Right lobe of liver (tissue), 6 donors: ENCODE measurements at regions not wholly inside any gene's neighbourhood (a gene's known extent, or its start where the extent isn't known, plus 50 kb on each side); places are given as distances from the start of the nearest gene placed in this dataset.
A peak's percentile ranks its signal among the peaks of the same experiment; 100 is the strongest.

Experiments
- ATAC-seq, 4 donors: fragments of 200-7000 bp; cut with Tn5 transposase; one replicate each; pipeline ENCODE4 v1.9.1; 2020; ENCODE audit warnings: mild to moderate bottlenecking in 4 of 4, moderate library complexity in 4 of 4
- DNase-seq, 3 donors: peaks; one replicate each; pipeline ENCODE4 v3.0.0-alpha.2; 2020
- H3K27ac ChIP-seq, 3 donors: fragments of 200-600 bp; one replicate each; pipeline ENCODE4 v1.8.0; 2022
- H3K27me3 ChIP-seq, 2 donors: fragments of 200-600 bp; one replicate each; pipeline ENCODE4 v1.8.0; 2022
- H3K36me3 ChIP-seq, 4 donors: fragments of 200-600 bp; sonication (generic) in 1 of 4; one replicate each; pipeline versions ENCODE4 v1.5.1 to v1.8.0; 2017 to 2022; ENCODE audit warnings: control low read depth in 1 of 4
- H3K4me1 ChIP-seq, 4 donors: fragments of 200-600 bp; sonication (generic) in 1 of 4; one replicate each; pipeline versions ENCODE4 v1.5.1 to v1.8.0; 2017 to 2022; ENCODE audit warnings: control low read depth in 1 of 4
- H3K4me3 ChIP-seq, 3 donors: fragments of 200-600 bp; one replicate each; pipeline ENCODE4 v1.8.0; 2022
- H3K9me3 ChIP-seq, 4 donors: fragments of 200-600 bp; sonication (generic) in 1 of 4; one replicate each; pipeline versions ENCODE4 v1.5.1 to v1.8.0; 2017 to 2022; ENCODE audit warnings: control low read depth in 1 of 4
- CTCF ChIP-seq, 4 donors: fragments of 200-600 bp in 3 of 4; fragments of 450-650 bp in 1 of 4; IDR thresholded peaks; one replicate each; pipeline versions ENCODE4 v1.5.1 to v1.8.0; 2016 to 2022; ENCODE audit warnings: antibody characterized with exemption in 4 of 4, mild to moderate bottlenecking in 2 of 4
- POLR2A ChIP-seq: fragments of 450-650 bp; IDR thresholded peaks from one replicate; pipeline ENCODE4 v1.6.1; 2017; ENCODE audit warnings: antibody characterized with exemption, mild to moderate bottlenecking
- WGBS: methylation state at CpG from one replicate; pipeline ENCODE4 v1.1.6; 2018; ENCODE audit warnings: low coverage, low lambda C conversion rate; ENCODE audit not compliant: insufficient coverage; ENCODE audit errors: missing lambda C conversion rate; 5-methylcytosine and 5-hydroxymethylcytosine counted together
- intact Hi-C, 2 donors: fragments of 100-400 bp; cut with DNase I; formaldehyde crosslinking; loops; one replicate each; pipeline versions ENCODE4 v1.11.2 to v1.14.1; 2022
- donor health status: DM: no; HTN: yes; CAD: no.
- donor health status: DM: no; HTN: no; CAD: no.
- donor health status: DM: no; HTN: no; CAD: no.
- donor health status: DM: no; HTN: yes; CAD: no.
- donor health status: DM: no; HTN: yes; CAD: no.

- peaks cover 0 to 9% (median 4%) of the 10 kb centered on the region in 4 donors for H3K4me1 ChIP-seq
- peak; percentile 57 to 74 (median 64) for ATAC-seq
- no peak overlapping the region for H3K4me3 ChIP-seq
- no peaks in the 10 kb centered on the region for H3K36me3 ChIP-seq
- intact Hi-C loops = no loop called here
- no peak overlapping the region for H3K27ac ChIP-seq
- no peaks in the 10 kb centered on the region for H3K9me3 ChIP-seq
- 48% methylated on average over 2 of the region's 2 CpGs for WGBS
- TF ChIP-seq POLR2A = no peak
- TF ChIP-seq CTCF (IDR thresholded peaks at IDR 0.05) = no peak
- H3K27me3 ChIP-seq = no peaks in the 10 kb centered on the region
- DNase-seq = no peak
Observed at GRCh38 chr3:111318289-111318688, 223.7 kb upstream of the CD96 start.

GRCh38 chr3:111319598-111319997, 222.4 kb upstream of the CD96 start:
- no peaks in the 10 kb centered on the region for H3K27me3 ChIP-seq
- H3K4me3 ChIP-seq = no peak overlapping the region
- intact Hi-C loops = no loop called here
- DNase-seq (no peak), ATAC-seq (no peak)
- no peaks in the 10 kb centered on the region for H3K9me3 ChIP-seq
- no peak for TF ChIP-seq POLR2A
- TF ChIP-seq CTCF (IDR thresholded peaks at IDR 0.05) = no peak
- no peaks in the 10 kb centered on the region for H3K36me3 ChIP-seq
- H3K4me1 ChIP-seq = peaks cover 0 to 9% (median 4%) of the 10 kb centered on the region in 4 donors
- H3K27ac ChIP-seq = no peak overlapping the region
- 94% methylated on average over 1 of the region's 1 CpG for WGBS

- intact Hi-C loops = no loop called here
- ATAC-seq = peak; percentile 83 to 95 (median 87)
- H3K27me3 ChIP-seq = no peaks in the 10 kb centered on the region
- no peak overlapping the region for H3K27ac ChIP-seq
- H3K36me3 ChIP-seq = no peaks in the 10 kb centered on the region
- 41% methylated on average over 4 of the region's 4 CpGs for WGBS
- no peaks in the 10 kb centered on the region for H3K9me3 ChIP-seq
- H3K4me3 ChIP-seq = no peak overlapping the region
- peak in 1 of 3 donors; percentile 49 for DNase-seq
- H3K4me1 ChIP-seq = peaks cover 0 to 9% (median 4%) of the 10 kb centered on the region in 4 donors
- TF ChIP-seq POLR2A = no peak
- no peak for TF ChIP-seq CTCF (IDR thresholded peaks at IDR 0.05)
Observed at GRCh38 chr3:111321786-111322185, 220.2 kb upstream of the CD96 start.

GRCh38 chr3:111323019-111323418, 219.0 kb upstream of the CD96 start:
- no peak overlapping the region for H3K4me3 ChIP-seq
- no peaks in the 10 kb centered on the region for H3K9me3 ChIP-seq
- no peaks in the 10 kb centered on the region for H3K36me3 ChIP-seq
- intact Hi-C loops = no loop called here
- DNase-seq (no peak), ATAC-seq (no peak)
- TF ChIP-seq CTCF (IDR thresholded peaks at IDR 0.05) (no peak), POLR2A (no peak)
- 100% methylated on average over 2 of the region's 3 CpGs for WGBS
- no peaks in the 10 kb centered on the region for H3K27me3 ChIP-seq
- peaks cover 0 to 9% (median 3%) of the 10 kb centered on the region in 4 donors for H3K4me1 ChIP-seq
- H3K27ac ChIP-seq = no peak overlapping the region

- TF ChIP-seq POLR2A (no peak), CTCF (IDR thresholded peaks at IDR 0.05) (no peak)
Observed at GRCh38 chr3:111324151-111324550, 217.8 kb upstream of the CD96 start.

More at GRCh38 chr3:111324151-111324550, 217.8 kb upstream of the CD96 start:
- H3K36me3 ChIP-seq = no peaks in the 10 kb centered on the region
- DNase-seq (no peak), ATAC-seq (no peak)
- intact Hi-C loops = no loop called here
- H3K4me3 ChIP-seq = no peak overlapping the region
- no peak overlapping the region for H3K27ac ChIP-seq
- 24% methylated on average over 2 of the region's 2 CpGs for WGBS
- H3K4me1 ChIP-seq = peaks cover 0 to 9% (median 0%) of the 10 kb centered on the region in 4 donors
- H3K9me3 ChIP-seq = no peaks in the 10 kb centered on the region
- H3K27me3 ChIP-seq = no peaks in the 10 kb centered on the region
